IMR-90 (cell line): ENCODE measurements at regions not wholly inside any gene's neighbourhood (a gene's known extent, or its start where the extent isn't known, plus 50 kb on each side); places are given as distances from the start of the nearest gene placed in this dataset.

Source experiments
- ATAC-seq: fragments of 200-7000 bp; cut with Tn5 transposase; 2 replicates; pipeline ENCODE4 v1.9.1; 2020; ENCODE audit warnings: low read depth, mild to moderate bottlenecking, moderate library complexity
- BruUV-seq: library from RNA; stranded (reverse); fragments of 400-500 nt; replicated peaks from 2 replicates; lab custom pipeline; 2021; lab: Mats Ljungman, UMichigan
- CTCF ChIA-PET: fragments of 300-600 bp; formaldehyde crosslinking; extraction: SDS; loops from one replicate; lab custom pipeline; 2021; ENCODE audit warnings: antibody characterized with exemption; lab: Yijun Ruan, JAX
- POLR2A ChIA-PET: fragments of 300-600 bp; sonication (Branson Sonifier 250); formaldehyde crosslinking; loops from one replicate; lab custom pipeline; 2022; ENCODE audit warnings: antibody characterized with exemption; ENCODE audit not compliant: unreplicated experiment; lab: Charles Lee
- DNase-seq: peaks from one replicate; pipeline ENCODE4 v3.0.0; 2013
- H2AFZ ChIP-seq: replicated peaks from 2 replicates; pipeline ENCODE3; 2013; ENCODE audit warnings: low read length, mild to moderate bottlenecking; ENCODE audit not compliant: poor library complexity
- H2AK5ac ChIP-seq: 2 replicates; pipeline ENCODE4 v1.6.1; 2013; ENCODE audit warnings: low read depth, low read length, inconsistent platforms
- H2AK9ac ChIP-seq: replicated peaks from 2 replicates; pipeline ENCODE3; 2013; ENCODE audit warnings: mild to moderate bottlenecking, low read depth, low read length, moderate library complexity; ENCODE audit not compliant: poor library complexity
- H2BK120ac ChIP-seq: 2 replicates; pipeline ENCODE4 v1.6.1; 2013; ENCODE audit warnings: low read depth, low read length, inconsistent platforms
- H2BK15ac ChIP-seq: 3 replicates; pipeline ENCODE4 v1.6.1; 2013; ENCODE audit warnings: low read depth, low read length, inconsistent platforms
- H2BK20ac ChIP-seq: 2 replicates; pipeline ENCODE4 v1.6.1; 2013; ENCODE audit warnings: low read depth, mild to moderate bottlenecking, inconsistent platforms, low read length, moderate library complexity
- H2BK5ac ChIP-seq: 2 replicates; pipeline ENCODE4 v1.6.1; 2013; ENCODE audit warnings: mild to moderate bottlenecking, low read depth, low read length, inconsistent platforms; ENCODE audit not compliant: poor library complexity, severe bottlenecking
- H3K14ac ChIP-seq: replicated peaks from 2 replicates; pipeline ENCODE4 v1.6.1; 2013; ENCODE audit warnings: low read depth, low read length, inconsistent platforms
- H3K18ac ChIP-seq: 2 replicates; pipeline ENCODE4 v1.6.1; 2013; ENCODE audit warnings: low read depth, low read length, control low read depth
- H3K23ac ChIP-seq: 2 replicates; pipeline ENCODE4 v1.6.1; 2013; ENCODE audit warnings: low read depth, low read length, inconsistent platforms
- H3K27ac ChIP-seq: 2 replicates; pipeline ENCODE4 v1.5.1; 2013; ENCODE audit warnings: mild to moderate bottlenecking, control low read depth, low read length; ENCODE audit not compliant: insufficient read depth
- H3K27me3 ChIP-seq: 2 replicates; pipeline ENCODE4 v1.6.1; 2013; ENCODE audit warnings: low read length; ENCODE audit not compliant: control insufficient read depth, insufficient read depth
- H3K36me3 ChIP-seq: 2 replicates; pipeline ENCODE4 v1.6.1; 2013; ENCODE audit warnings: low read length, mixed read lengths; ENCODE audit not compliant: control insufficient read depth, insufficient read depth
- H3K4ac ChIP-seq: 2 replicates; pipeline ENCODE4 v1.6.1; 2013; ENCODE audit warnings: low read depth, low read length, inconsistent platforms
- H3K4me1 ChIP-seq: 2 replicates; pipeline ENCODE4 v1.6.1; 2013; ENCODE audit warnings: low read length, mixed read lengths; ENCODE audit not compliant: control insufficient read depth, insufficient read depth
- H3K4me2 ChIP-seq: 2 replicates; pipeline ENCODE4 v1.6.1; 2013; ENCODE audit warnings: low read depth, mild to moderate bottlenecking, control low read depth, low read length, moderate library complexity
- H3K4me3 ChIP-seq: 2 replicates; pipeline ENCODE4 v1.5.1; 2013; ENCODE audit warnings: low read depth, mild to moderate bottlenecking, control low read depth, low read length, moderate library complexity; ENCODE audit not compliant: insufficient read depth
- H3K56ac ChIP-seq: 2 replicates; pipeline ENCODE4 v1.6.1; 2013; ENCODE audit warnings: low read length, inconsistent platforms; ENCODE audit not compliant: insufficient read depth; ENCODE audit errors: extremely low read depth
- H3K79me1 ChIP-seq, 2 experiments: 2 replicates each; pipeline ENCODE4 v1.6.1; 2013; ENCODE audit warnings: low read length in 2 of 2, inconsistent platforms in 1 of 2, low read depth in 1 of 2
- H3K9ac ChIP-seq: 2 replicates; pipeline ENCODE4 v1.6.1; 2013; ENCODE audit warnings: low read depth, low read length, control low read depth
- H3K9me1 ChIP-seq: 2 replicates; pipeline ENCODE4 v1.6.1; 2013; ENCODE audit warnings: low read length, inconsistent platforms; ENCODE audit not compliant: insufficient read depth
- H3K9me3 ChIP-seq: 2 replicates; pipeline ENCODE4 v1.6.1; 2013; ENCODE audit warnings: low read length; ENCODE audit not compliant: control insufficient read depth, insufficient read depth
- H4K20me1 ChIP-seq: 2 replicates; pipeline ENCODE4 v1.6.1; 2013; ENCODE audit warnings: low read length, inconsistent platforms; ENCODE audit not compliant: insufficient read depth
- H4K5ac ChIP-seq: 2 replicates; pipeline ENCODE4 v1.6.1; 2013; ENCODE audit warnings: mild to moderate bottlenecking, low read depth, low read length, control low read depth
- H4K8ac ChIP-seq, 2 experiments: 2 replicates each; pipeline ENCODE4 v1.6.1; 2013; ENCODE audit warnings: low read depth in 2 of 2, low read length in 2 of 2, control low read depth in 1 of 2, inconsistent platforms in 1 of 2
- H4K91ac ChIP-seq: 2 replicates; pipeline ENCODE4 v1.6.1; 2013; ENCODE audit warnings: low read depth, low read length, inconsistent platforms; ENCODE audit not compliant: insufficient read depth
- CHD1 ChIP-seq: IDR thresholded peaks from 2 replicates; pipeline ENCODE4 v1.6.1; 2012; ENCODE audit warnings: low read depth, low read length, improper control_type of control experiment
- FOS ChIP-seq: fragments of 150-350 bp; IDR thresholded peaks from 2 replicates; pipeline ENCODE4 v1.6.1; 2016; ENCODE audit warnings: low read depth, low read length
- MAFK ChIP-seq: IDR thresholded peaks from 2 replicates; pipeline ENCODE4 v1.6.1; 2012; ENCODE audit warnings: low read depth, low read length, improper control_type of control experiment
- MAZ ChIP-seq: IDR thresholded peaks from 2 replicates; pipeline ENCODE4 v1.6.1; 2012; ENCODE audit warnings: low read depth, mild to moderate bottlenecking, low read length, improper control_type of control experiment, moderate library complexity, borderline replicate concordance
- MXI1 ChIP-seq: IDR thresholded peaks from 2 replicates; pipeline ENCODE4 v1.6.1; 2012; ENCODE audit warnings: low read depth, mild to moderate bottlenecking, low read length, moderate library complexity, borderline replicate concordance
- NFE2L2 ChIP-seq: fragments of 150-350 bp; IDR thresholded peaks from 2 replicates; pipeline ENCODE4 v1.6.1; 2016; ENCODE audit warnings: low read depth, mild to moderate bottlenecking, low read length
- RAD21 ChIP-seq: IDR thresholded peaks from 2 replicates; pipeline ENCODE4 v1.6.1; 2012; ENCODE audit warnings: low read length, improper control_type of control experiment
- RFX5 ChIP-seq: IDR thresholded peaks from 2 replicates; pipeline ENCODE4 v1.8.0; 2012; ENCODE audit warnings: low read depth, mild to moderate bottlenecking, low read length, moderate library complexity
- WGBS, 2 experiments: methylation state at CpG; one replicate each; pipeline versions ENCODE4 v1.1.5 to v1.1.7; 2013; ENCODE audit warnings: missing lambda C conversion rate in 2 of 2; ENCODE audit not compliant: insufficient read length in 1 of 2; ENCODE audit errors: extremely low coverage in 2 of 2; 5-methylcytosine and 5-hydroxymethylcytosine counted together
- dilution Hi-C: fragments of 300-500 bp; cut with HindIII; formaldehyde crosslinking; loops from one replicate; pipeline ENCODE4 v1.14.3; 2018; ENCODE audit warnings: low sequenced_read_pairs; ENCODE audit not compliant: unreplicated experiment
- in situ Hi-C: fragments of 300-500 bp; cut with MboI; formaldehyde crosslinking; loops from 3 replicates; pipeline ENCODE4 v1.14.3; 2019; ENCODE audit warnings: low sequenced_read_pairs, inconsistent platforms, mixed read lengths
- intact Hi-C: fragments of 100-400 bp; cut with micrococcal nuclease; formaldehyde crosslinking; loops from 2 replicates; pipeline ENCODE4 v1.10.0; 2022
- TF ChIP-seq, protein P1 (sequence below): fragments of 150-350 bp; IDR thresholded peaks from 2 replicates; pipeline ENCODE4 v1.6.1; 2017; ENCODE audit warnings: mild to moderate bottlenecking, antibody characterized with exemption, low read length, low read depth
- TF ChIP-seq, protein P2 (sequence below): conservative IDR thresholded peaks from 2 replicates; pipeline ENCODE4 v1.5.1; 2012; ENCODE audit warnings: mild to moderate bottlenecking, low read depth, low read length, improper control_type of control experiment
- TF ChIP-seq, protein P3 (sequence below): fragments of 150-350 bp; IDR thresholded peaks from 2 replicates; pipeline ENCODE4 v1.6.1; 2016; ENCODE audit warnings: low read depth, mild to moderate bottlenecking, low read length, moderate library complexity, borderline replicate concordance

DNA sequence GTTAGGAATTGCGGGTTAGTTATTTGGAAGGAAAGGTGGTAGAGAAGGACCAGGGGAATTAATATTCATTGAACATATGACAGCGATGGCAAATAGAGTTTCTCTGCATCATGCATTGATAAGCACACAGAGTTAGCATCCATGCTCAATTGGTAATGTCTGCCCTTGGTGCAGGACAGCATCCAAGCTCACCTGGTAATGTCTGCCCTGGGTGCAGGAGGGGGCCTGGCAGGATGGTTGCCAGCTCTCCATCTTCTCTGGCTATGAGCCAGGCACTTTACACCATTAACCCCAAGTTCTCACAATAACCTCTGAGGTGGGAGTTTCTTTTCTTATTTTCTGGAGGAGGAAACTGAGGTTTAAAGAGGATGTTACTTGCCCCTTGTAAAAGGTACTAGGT, 50.4 kb upstream of the RBFOX2 start:
- no peak overlapping the region for H3K4ac ChIP-seq
- no peaks in the 10 kb centered on the region for H3K27me3 ChIP-seq
- no peak for DNase-seq
- H2BK20ac ChIP-seq = no peak overlapping the region
- no peak overlapping the region for H2BK120ac ChIP-seq
- H4K20me1 ChIP-seq = no peaks in the 10 kb centered on the region
- H3K36me3 ChIP-seq = no peaks in the 10 kb centered on the region
- ChIA-PET POLR2A (no interaction called here), CTCF (interaction anchor here (1.4 kb wide), 1 partner anchor 13 kb away, joined by 3 read pairs; no protein-coding TSS in a partner anchor)
- H3K14ac ChIP-seq = no peak overlapping the region
- no TSS peak for BruUV-seq
- H4K8ac ChIP-seq = no peak overlapping the region
- H3K4me3 ChIP-seq = no peak overlapping the region
- H3K23ac ChIP-seq = no peak overlapping the region
- H3K9me3 ChIP-seq = no peaks in the 10 kb centered on the region
- H2AFZ ChIP-seq = no peak overlapping the region
- peaks cover 4% of the 10 kb centered on the region; the same call in 1 of the 2 replicates for H3K9me1 ChIP-seq
- TF ChIP-seq, protein P1, sequence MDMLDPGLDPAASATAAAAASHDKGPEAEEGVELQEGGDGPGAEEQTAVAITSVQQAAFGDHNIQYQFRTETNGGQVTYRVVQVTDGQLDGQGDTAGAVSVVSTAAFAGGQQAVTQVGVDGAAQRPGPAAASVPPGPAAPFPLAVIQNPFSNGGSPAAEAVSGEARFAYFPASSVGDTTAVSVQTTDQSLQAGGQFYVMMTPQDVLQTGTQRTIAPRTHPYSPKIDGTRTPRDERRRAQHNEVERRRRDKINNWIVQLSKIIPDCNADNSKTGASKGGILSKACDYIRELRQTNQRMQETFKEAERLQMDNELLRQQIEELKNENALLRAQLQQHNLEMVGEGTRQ = no peak
- no peak for TF ChIP-seq RFX5
- no peak for TF ChIP-seq MAFK
- TF ChIP-seq CHD1 = no peak
- no peak for TF ChIP-seq MXI1
- TF ChIP-seq NFE2L2 = no peak
- TF ChIP-seq RAD21 = no peak
- no peak for TF ChIP-seq MAZ
- no peak for TF ChIP-seq FOS
- TF ChIP-seq, protein P2, sequence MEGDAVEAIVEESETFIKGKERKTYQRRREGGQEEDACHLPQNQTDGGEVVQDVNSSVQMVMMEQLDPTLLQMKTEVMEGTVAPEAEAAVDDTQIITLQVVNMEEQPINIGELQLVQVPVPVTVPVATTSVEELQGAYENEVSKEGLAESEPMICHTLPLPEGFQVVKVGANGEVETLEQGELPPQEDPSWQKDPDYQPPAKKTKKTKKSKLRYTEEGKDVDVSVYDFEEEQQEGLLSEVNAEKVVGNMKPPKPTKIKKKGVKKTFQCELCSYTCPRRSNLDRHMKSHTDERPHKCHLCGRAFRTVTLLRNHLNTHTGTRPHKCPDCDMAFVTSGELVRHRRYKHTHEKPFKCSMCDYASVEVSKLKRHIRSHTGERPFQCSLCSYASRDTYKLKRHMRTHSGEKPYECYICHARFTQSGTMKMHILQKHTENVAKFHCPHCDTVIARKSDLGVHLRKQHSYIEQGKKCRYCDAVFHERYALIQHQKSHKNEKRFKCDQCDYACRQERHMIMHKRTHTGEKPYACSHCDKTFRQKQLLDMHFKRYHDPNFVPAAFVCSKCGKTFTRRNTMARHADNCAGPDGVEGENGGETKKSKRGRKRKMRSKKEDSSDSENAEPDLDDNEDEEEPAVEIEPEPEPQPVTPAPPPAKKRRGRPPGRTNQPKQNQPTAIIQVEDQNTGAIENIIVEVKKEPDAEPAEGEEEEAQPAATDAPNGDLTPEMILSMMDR = no peak
- TF ChIP-seq, protein P3, sequence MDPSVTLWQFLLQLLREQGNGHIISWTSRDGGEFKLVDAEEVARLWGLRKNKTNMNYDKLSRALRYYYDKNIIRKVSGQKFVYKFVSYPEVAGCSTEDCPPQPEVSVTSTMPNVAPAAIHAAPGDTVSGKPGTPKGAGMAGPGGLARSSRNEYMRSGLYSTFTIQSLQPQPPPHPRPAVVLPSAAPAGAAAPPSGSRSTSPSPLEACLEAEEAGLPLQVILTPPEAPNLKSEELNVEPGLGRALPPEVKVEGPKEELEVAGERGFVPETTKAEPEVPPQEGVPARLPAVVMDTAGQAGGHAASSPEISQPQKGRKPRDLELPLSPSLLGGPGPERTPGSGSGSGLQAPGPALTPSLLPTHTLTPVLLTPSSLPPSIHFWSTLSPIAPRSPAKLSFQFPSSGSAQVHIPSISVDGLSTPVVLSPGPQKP = no peak
- intact Hi-C loops = no loop called here
- no peak overlapping the region for H3K18ac ChIP-seq
- no peak overlapping the region for H3K27ac ChIP-seq
- no peak overlapping the region for H3K56ac ChIP-seq
- no peak overlapping the region for H4K5ac ChIP-seq
- in situ Hi-C loops = no loop called here
- no peak overlapping the region for H2BK15ac ChIP-seq
- no peak overlapping the region for H4K91ac ChIP-seq
- H2AK5ac ChIP-seq = no peak overlapping the region
- H3K4me1 ChIP-seq = peaks cover 2% of the 10 kb centered on the region
- H3K9ac ChIP-seq = no peak overlapping the region
- dilution Hi-C loops = no loop called here
- H3K79me1 ChIP-seq = no peaks in the 10 kb centered on the region
- H2AK9ac ChIP-seq = no peak overlapping the region
- 100% methylated on average over 1 of the region's 2 CpGs; no CpG with 5 or more reads in 1 of the 2 experiments for WGBS, 2 experiments
- H3K4me2 ChIP-seq = no peak overlapping the region
- H2BK5ac ChIP-seq = no peak overlapping the region
- ATAC-seq = no peak
